Nephron (organoid): ENCODE measurements at regions not wholly inside any gene's neighbourhood (a gene's known extent, or its start where the extent isn't known, plus 50 kb on each side); places are given as distances from the start of the nearest gene placed in this dataset.

Experiments used
- H3K27ac Mint-ChIP-seq, 3 experiments: 2 replicates each; pipeline ENCODE4 v1.8.0; 2020; ENCODE audit warnings: mixed read lengths in 3 of 3, mild to moderate bottlenecking in 2 of 3, moderate library complexity in 1 of 3
- H3K27me3 Mint-ChIP-seq: 2 replicates; pipeline ENCODE4 v1.8.0; 2021; ENCODE audit warnings: low read depth, mild to moderate bottlenecking, moderate library complexity, mixed read lengths
- H3K36me3 Mint-ChIP-seq: 2 replicates; pipeline ENCODE4 v1.8.0; 2020; ENCODE audit warnings: low read depth, mixed read lengths
- H3K4me1 Mint-ChIP-seq: 2 replicates; pipeline ENCODE4 v1.8.0; 2020; ENCODE audit warnings: mixed read lengths
- H3K4me3 Mint-ChIP-seq, 3 experiments: 2 replicates each; pipeline ENCODE4 v1.8.0; 2020; ENCODE audit warnings: mild to moderate bottlenecking in 3 of 3, mixed read lengths in 3 of 3, moderate library complexity in 2 of 3
- H3K9me3 Mint-ChIP-seq: 2 replicates; pipeline ENCODE4 v1.8.0; 2020; ENCODE audit warnings: mixed read lengths
- CTCF ChIP-seq, 3 experiments: fragments of 200-600 bp; sonication (generic); IDR thresholded peaks; one replicate each; pipeline ENCODE4 v1.5.0; 2021; ENCODE audit warnings: antibody characterized with exemption in 3 of 3; ENCODE audit not compliant: unreplicated experiment in 3 of 3

GRCh38 chr4:11881947-11882346 lies 453.3 kb upstream of the HS3ST1 start:
- Mint-ChIP-seq H3K27me3 (no peaks in the 10 kb centered on the region), H3K36me3 (no peaks in the 10 kb centered on the region), H3K27ac (no peak overlapping the region), H3K4me1 (no peaks in the 10 kb centered on the region), H3K4me3 (no peak overlapping the region), H3K9me3 (no peaks in the 10 kb centered on the region)
- no peak for TF ChIP-seq CTCF (IDR thresholded peaks at IDR 0.05; ENCODE audit: unreplicated experiment in 3 of 3)

GRCh38 chr4:11881364-11881763 lies 452.7 kb upstream of the HS3ST1 start:
- Mint-ChIP-seq H3K36me3 (no peaks in the 10 kb centered on the region), H3K4me3 (no peak overlapping the region), H3K27me3 (no peaks in the 10 kb centered on the region), H3K4me1 (no peaks in the 10 kb centered on the region), H3K27ac (no peak overlapping the region), H3K9me3 (peaks cover 5% of the 10 kb centered on the region)
- no peak for TF ChIP-seq CTCF (IDR thresholded peaks at IDR 0.05; ENCODE audit: unreplicated experiment in 3 of 3)

- H3K4me3 Mint-ChIP-seq = no peak overlapping the region
- peaks cover 6% of the 10 kb centered on the region for H3K27me3 Mint-ChIP-seq
- no peak for TF ChIP-seq CTCF (IDR thresholded peaks at IDR 0.05; ENCODE audit: unreplicated experiment in 3 of 3)
- H3K36me3 Mint-ChIP-seq = no peaks in the 10 kb centered on the region
- H3K4me1 Mint-ChIP-seq = no peaks in the 10 kb centered on the region
- H3K9me3 Mint-ChIP-seq = peaks cover 10% of the 10 kb centered on the region
- H3K27ac Mint-ChIP-seq = no peak overlapping the region
Observed at GRCh38 chr4:11878241-11878640, 449.5 kb upstream of the HS3ST1 start.

GRCh38 chr4:11876104-11876503 lies 447.4 kb upstream of the HS3ST1 start:
- TF ChIP-seq CTCF (IDR thresholded peaks at IDR 0.05; ENCODE audit: unreplicated experiment in 3 of 3) = no peak
- Mint-ChIP-seq H3K4me1 (no peaks in the 10 kb centered on the region), H3K4me3 (no peak overlapping the region), H3K36me3 (no peaks in the 10 kb centered on the region), H3K9me3 (peaks cover 10% of the 10 kb centered on the region), H3K27ac (no peak overlapping the region), H3K27me3 (peaks cover 6% of the 10 kb centered on the region)

- Mint-ChIP-seq H3K4me3 (no peak overlapping the region), H3K27ac (no peak overlapping the region)
Observed at GRCh38 chr4:11869191-11869870, 440.6 kb upstream of the HS3ST1 start.

More at GRCh38 chr4:11869191-11869870, 440.6 kb upstream of the HS3ST1 start:
- Mint-ChIP-seq H3K9me3 (no peaks in the 10 kb centered on the region), H3K4me1 (no peaks in the 10 kb centered on the region), H3K27me3 (no peaks in the 10 kb centered on the region), H3K36me3 (no peaks in the 10 kb centered on the region)
- no peak for TF ChIP-seq CTCF (IDR thresholded peaks at IDR 0.05; ENCODE audit: unreplicated experiment in 3 of 3)
